A549 (cell line): ENCODE measurements at regions not wholly inside any gene's neighbourhood (a gene's known extent, or its start where the extent isn't known, plus 50 kb on each side); places are given as distances from the start of the nearest gene placed in this dataset.

Experiments used
- CHD2 ChIP-seq: fragments of 150-350 bp; IDR thresholded peaks from 2 replicates; pipeline ENCODE4 v1.6.1; 2014; ENCODE audit warnings: low read length; ENCODE audit not compliant: partially characterized antibody
- CTCF ChIP-seq: fragments of >200 bp; sonication (Bioruptor Twin); formaldehyde crosslinking; IDR thresholded peaks from 3 replicates; pipeline ENCODE4 v1.5.1; 2016
- HOXA7 ChIP-seq: fragments of 250-450 bp; sonication (Bioruptor Pico); IDR thresholded peaks from 2 replicates; pipeline ENCODE4 v1.5.0; 2020; ENCODE audit warnings: mild to moderate bottlenecking, moderate library complexity
- KDM1A ChIP-seq: fragments of 200-600 bp; sonication (generic); IDR thresholded peaks from 2 replicates; pipeline ENCODE4 v1.6.1; 2016; ENCODE audit warnings: low read depth, mild to moderate bottlenecking
- MYC ChIP-seq: IDR thresholded peaks from 2 replicates; pipeline ENCODE4 v1.6.1; 2012; ENCODE audit warnings: mild to moderate bottlenecking, inconsistent platforms, low read length, improper control_type of control experiment, borderline replicate concordance
- POLR2A ChIP-seq: IDR thresholded peaks from 2 replicates; pipeline ENCODE4 v1.6.1; 2012; ENCODE audit warnings: mild to moderate bottlenecking, low read length
- POLR2AphosphoS2 ChIP-seq: conservative IDR thresholded peaks from 2 replicates; pipeline ENCODE4 v1.6.1; 2012; ENCODE audit warnings: low read length, improper control_type of control experiment, inconsistent platforms
- USF2 ChIP-seq: fragments of 450-650 bp; IDR thresholded peaks from 2 replicates; pipeline ENCODE4 v1.6.1; 2014; ENCODE audit warnings: antibody characterized with exemption
- ZFP36 ChIP-seq: fragments of 450-650 bp; IDR thresholded peaks from 2 replicates; pipeline ENCODE4 v1.6.1; 2014; ENCODE audit warnings: borderline replicate concordance; ENCODE audit not compliant: partially characterized antibody

- TF ChIP-seq CTCF: no peak
- no peak for TF ChIP-seq POLR2AphosphoS2
- no peak for TF ChIP-seq MYC
- no peak for TF ChIP-seq USF2
- no peak for TF ChIP-seq POLR2A
- TF ChIP-seq CHD2: no peak
- no peak for TF ChIP-seq KDM1A
- no peak for TF ChIP-seq ZFP36
- TF ChIP-seq HOXA7 (CRISPR knock-in tag): no peak
Measured at GRCh38 chr13:74335370-74335769, 201.2 kb upstream of the KLF12 start.
